ENCODE measurements at regions not wholly inside any gene's neighbourhood (a gene's known extent, or its start where the extent isn't known, plus 50 kb on each side); places are given as distances from the start of the nearest gene placed in this dataset.
"Not testable (repeated sequence)": the region's sequence is repeated elsewhere in the genome, so short reads cannot be mapped to it uniquely, and the experiment has no call there.

- DNase-seq (ENCODE audit: low read depth): no peak
Observed at GRCh38 chr10:20492447-20492846, 404.7 kb downstream of the NEBL start.

GRCh38 chr10:20489961-20490360 lies 407.1 kb downstream of the NEBL start:
- DNase-seq (ENCODE audit: low read depth): no peak

- no peak for DNase-seq (ENCODE audit: low read depth)
Observed at GRCh38 chr10:20486791-20487190, 410.3 kb downstream of the NEBL start.

- DNase-seq (ENCODE audit: low read depth): no peak
Observed at GRCh38 chr10:20485554-20485953, 411.6 kb downstream of the NEBL start.

- no peak for DNase-seq (ENCODE audit: low read depth)
Observed at GRCh38 chr10:20481054-20481453, 416.1 kb downstream of the NEBL start.

- DNase-seq (ENCODE audit: low read depth): not testable (repeated sequence)
Observed at GRCh38 chr10:20480575-20480974, 416.5 kb downstream of the NEBL start.

- DNase-seq (ENCODE audit: low read depth): no peak
Observed at GRCh38 chr10:20474064-20474463, 423.0 kb downstream of the NEBL start.

- DNase-seq (ENCODE audit: low read depth): peak; percentile 32
Observed at GRCh38 chr10:20473023-20473760, 423.9 kb downstream of the NEBL start.

GRCh38 chr10:20466731-20467130 lies 430.4 kb downstream of the NEBL start:
- DNase-seq (ENCODE audit: low read depth): no peak

- DNase-seq (ENCODE audit: low read depth): no peak
Observed at GRCh38 chr10:20457649-20458048, 439.5 kb downstream of the NEBL start.

GRCh38 chr10:20455774-20456173 lies 441.3 kb downstream of the NEBL start:
- no peak for DNase-seq (ENCODE audit: low read depth)

GRCh38 chr10:20454331-20454730 lies 442.8 kb downstream of the NEBL start:
- DNase-seq (ENCODE audit: low read depth): no peak

- DNase-seq (ENCODE audit: low read depth): peak; percentile 31
Observed at GRCh38 chr10:20446561-20447193, 450.4 kb downstream of the NEBL start.

GRCh38 chr10:20443094-20443493 lies 454.0 kb downstream of the NEBL start:
- DNase-seq (ENCODE audit: low read depth): no peak

GRCh38 chr10:20429742-20430141 lies 467.4 kb downstream of the NEBL start:
- DNase-seq (ENCODE audit: low read depth): no peak

GRCh38 chr10:20427821-20428220 lies 469.3 kb downstream of the NEBL start:
- no peak for DNase-seq (ENCODE audit: low read depth)

- no peak for DNase-seq (ENCODE audit: low read depth)
Observed at GRCh38 chr10:20418286-20418685, 478.8 kb downstream of the NEBL start.

GRCh38 chr10:20417791-20418190 lies 479.3 kb downstream of the NEBL start:
- no peak for DNase-seq (ENCODE audit: low read depth)

- no peak for DNase-seq (ENCODE audit: low read depth)
Observed at GRCh38 chr10:20415684-20416083, 481.4 kb downstream of the NEBL start.

- no peak for DNase-seq (ENCODE audit: low read depth)
Observed at GRCh38 chr10:20407357-20407756, 489.8 kb downstream of the NEBL start.

GRCh38 chr10:20406281-20407104 lies 490.6 kb downstream of the NEBL start:
- DNase-seq (ENCODE audit: low read depth): no peak

- no peak for DNase-seq (ENCODE audit: low read depth)
Observed at GRCh38 chr10:20405761-20406160, 491.4 kb downstream of the NEBL start.

- no peak for DNase-seq (ENCODE audit: low read depth)
Observed at GRCh38 chr10:20405050-20405449, 492.1 kb downstream of the NEBL start.

Data from forelimb muscle (tissue), 1 donor.